Bronchial epithelial cell (primary cell): ENCODE measurements at regions not wholly inside any gene's neighbourhood (a gene's known extent, or its start where the extent isn't known, plus 50 kb on each side); places are given as distances from the start of the nearest gene placed in this dataset.

Experiments used
- DNase-seq: peaks from one replicate; pipeline ENCODE4 v3.0.0-alpha.2; 2010; ENCODE audit warnings: low read depth
- FAIRE-seq: peaks from 2 replicates; lab custom pipeline; 2011; peaks lifted over from hg19 to GRCh38; lab: Jason Lieb, UNC
- H3K27me3 ChIP-seq: 2 replicates; pipeline ENCODE4 v1.5.1; 2011; ENCODE audit warnings: low read length; ENCODE audit not compliant: control insufficient read depth, insufficient read depth
- H3K36me3 ChIP-seq: 2 replicates; pipeline ENCODE4 v1.5.1; 2011; ENCODE audit warnings: low read length; ENCODE audit not compliant: control insufficient read depth, insufficient read depth
- H3K4me3 ChIP-seq: 2 replicates; pipeline ENCODE4 v1.5.1; 2011; ENCODE audit warnings: mild to moderate bottlenecking, low read depth, low read length, control low read depth
- CTCF ChIP-seq: IDR thresholded peaks from 2 replicates; pipeline ENCODE4 v1.5.1; 2011; ENCODE audit warnings: mild to moderate bottlenecking, moderate library complexity, low read length, control low read depth, inconsistent platforms; ENCODE audit not compliant: insufficient read depth, severe bottlenecking

GRCh38 chr17:63134867-63135266 is 168.8 kb downstream of the TANC2 start:
- no peak for FAIRE-seq
- Histone ChIP-seq H3K36me3 (no peaks in the 10 kb centered on the region), H3K27me3 (no peaks in the 10 kb centered on the region), H3K4me3 (no peak overlapping the region)
- no peak for DNase-seq
- no peak for TF ChIP-seq CTCF

- FAIRE-seq = no peak
- Histone ChIP-seq H3K27me3 (no peaks in the 10 kb centered on the region), H3K36me3 (no peaks in the 10 kb centered on the region), H3K4me3 (no peak overlapping the region)
- no peak for TF ChIP-seq CTCF
- DNase-seq = no peak
These were observed 170.5 kb downstream of the TANC2 start for GRCh38 chr17:63136369-63137012.

GRCh38 chr17:63137163-63137562 is 171.1 kb downstream of the TANC2 start:
- FAIRE-seq (no peak), DNase-seq (no peak)
- Histone ChIP-seq H3K4me3 (no peak overlapping the region), H3K36me3 (no peaks in the 10 kb centered on the region), H3K27me3 (no peaks in the 10 kb centered on the region)
- TF ChIP-seq CTCF = no peak

- DNase-seq = peak; percentile 10
- no peaks in the 10 kb centered on the region for H3K36me3 ChIP-seq
- no peak for FAIRE-seq
- no peaks in the 10 kb centered on the region for H3K27me3 ChIP-seq
- H3K4me3 ChIP-seq = no peak overlapping the region
- TF ChIP-seq CTCF = no peak
These were observed 172.7 kb downstream of the TANC2 start for GRCh38 chr17:63138713-63139112.

GRCh38 chr17:63139356-63139755 is 173.3 kb downstream of the TANC2 start:
- no peak for TF ChIP-seq CTCF
- no peak overlapping the region for H3K4me3 ChIP-seq
- FAIRE-seq (no peak), DNase-seq (no peak)
- H3K36me3 ChIP-seq = no peaks in the 10 kb centered on the region
- no peaks in the 10 kb centered on the region for H3K27me3 ChIP-seq

- TF ChIP-seq CTCF = no peak
- DNase-seq = no peak
- H3K27me3 ChIP-seq = no peaks in the 10 kb centered on the region
- no peaks in the 10 kb centered on the region for H3K36me3 ChIP-seq
- H3K4me3 ChIP-seq = no peak overlapping the region
- no peak for FAIRE-seq
These were observed 174.2 kb downstream of the TANC2 start for GRCh38 chr17:63140255-63140654.
